GM18519 (cell line): ENCODE measurements at regions not wholly inside any gene's neighbourhood (a gene's known extent, or its start where the extent isn't known, plus 50 kb on each side); places are given as distances from the start of the nearest gene placed in this dataset.

Source experiments
- ATAC-seq: cut with Tn5 transposase; IDR thresholded peaks from one replicate; pipeline ENCODE4 v1.9.1; 2021; ENCODE audit warnings: mild to moderate bottlenecking, moderate library complexity; ENCODE audit not compliant: unreplicated experiment, low FRiP score

GRCh38 chr18:55775972-55776371 lies 188.0 kb upstream of the TCF4 start:
- ATAC-seq: no peak

DNA sequence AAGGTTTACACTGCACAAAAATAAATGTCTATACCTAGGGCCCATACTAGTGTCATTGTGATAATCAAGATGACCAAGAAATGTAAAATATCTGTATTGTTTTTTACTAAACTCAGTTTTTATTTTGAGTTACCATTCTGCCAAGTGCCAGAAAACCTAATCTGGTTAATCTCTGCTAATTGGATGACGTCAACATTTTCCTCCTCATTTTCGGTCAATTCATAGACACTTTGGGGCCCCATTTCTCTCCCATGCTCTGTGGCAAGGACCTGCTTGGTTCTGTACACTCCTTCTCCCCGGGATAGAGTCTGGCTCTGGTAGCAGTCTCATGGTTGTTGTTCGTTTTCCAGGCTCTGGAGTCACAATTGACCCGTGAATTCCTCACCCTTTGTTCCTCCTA lies 186.5 kb upstream of the TCF4 start:
- no peak for ATAC-seq

DNA sequence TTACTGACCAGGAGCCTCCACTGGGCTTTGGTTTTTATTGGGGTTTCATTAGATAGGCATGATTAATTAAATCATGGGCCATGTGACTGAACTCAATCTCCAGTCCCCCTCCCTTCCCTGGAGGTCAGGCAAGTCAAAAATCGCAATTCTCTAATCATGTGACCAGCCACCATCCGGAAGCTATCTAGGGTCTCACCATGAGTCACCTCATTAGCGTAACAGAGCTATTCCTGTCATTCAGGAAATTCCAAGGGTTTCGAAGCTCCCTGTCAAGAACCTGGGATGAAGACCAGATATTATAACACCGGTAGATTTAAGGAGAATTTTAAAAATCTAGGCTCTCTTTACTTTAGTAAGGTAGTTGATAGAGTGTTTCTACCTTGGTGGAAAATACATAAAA lies 180.3 kb upstream of the TCF4 start:
- ATAC-seq: no peak

- no peak for ATAC-seq
These were observed 176.4 kb upstream of the TCF4 start for GRCh38 chr18:55764386-55764785.

DNA sequence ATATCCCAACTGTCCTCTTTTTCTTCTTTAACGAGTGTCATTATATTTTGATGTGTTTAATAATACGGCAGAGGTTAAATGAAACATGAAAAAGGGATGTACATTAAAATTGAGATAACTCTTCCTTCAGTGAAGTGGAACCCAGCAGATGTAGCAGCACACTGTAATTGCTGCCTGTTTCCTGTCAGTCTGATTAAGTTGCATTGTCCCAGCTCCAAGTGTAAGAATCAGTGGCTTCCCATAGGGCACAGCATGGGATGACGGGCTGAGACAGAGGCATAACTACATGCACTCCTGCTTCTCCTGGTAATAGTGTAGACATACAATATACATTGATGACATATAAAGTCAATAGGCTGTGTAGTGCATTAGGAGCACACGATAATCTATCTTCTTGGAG lies 175.8 kb upstream of the TCF4 start:
- ATAC-seq: no peak

GRCh38 chr18:55763298-55763697 lies 175.3 kb upstream of the TCF4 start:
- ATAC-seq: no peak

GRCh38 chr18:55762424-55762823 lies 174.4 kb upstream of the TCF4 start:
- ATAC-seq: no peak

- ATAC-seq: no peak
These were observed 165.8 kb upstream of the TCF4 start for GRCh38 chr18:55753643-55754263.

DNA sequence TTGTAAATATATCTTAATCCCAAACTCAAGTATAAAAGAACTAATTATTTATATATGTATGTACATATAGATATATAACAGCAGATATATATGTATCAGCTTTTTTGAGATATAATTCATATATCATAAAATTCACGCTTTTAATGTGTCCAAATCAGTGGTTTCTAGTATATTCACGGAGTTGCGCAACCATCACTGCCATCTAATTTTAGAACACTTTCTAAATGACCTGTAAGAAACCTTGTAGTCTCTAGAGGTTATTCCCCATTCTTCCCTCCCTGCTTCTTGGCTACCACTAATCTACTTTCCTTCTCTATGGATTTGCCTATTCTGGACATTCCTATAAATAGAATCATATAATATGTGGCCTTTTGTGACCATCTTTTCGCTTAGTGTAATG lies 163.5 kb upstream of the TCF4 start:
- no peak for ATAC-seq

DNA sequence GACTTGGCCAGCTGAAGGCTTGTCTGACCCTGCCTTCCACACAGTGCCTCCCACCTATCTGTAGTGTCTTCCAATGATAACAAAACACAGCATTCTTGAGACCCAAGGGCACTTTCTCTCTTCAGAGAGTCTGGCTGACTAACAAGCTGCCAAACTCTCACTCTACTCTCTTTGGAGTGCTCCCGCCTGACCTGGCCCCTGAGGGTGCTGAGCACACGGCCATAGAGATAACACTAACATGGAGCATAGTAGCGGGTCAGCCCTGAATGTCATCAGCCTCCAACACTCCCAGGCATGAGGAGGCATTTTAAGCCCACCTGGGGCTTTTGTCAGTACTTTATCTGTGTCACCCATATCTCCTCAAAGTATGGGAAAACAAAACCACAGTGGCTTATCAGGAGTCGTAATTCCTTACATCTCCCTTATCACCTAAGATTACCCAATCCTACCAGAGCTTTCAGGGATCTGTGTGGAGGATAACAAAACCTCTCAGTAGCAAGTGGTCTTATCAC lies 160.3 kb upstream of the TCF4 start:
- no peak for ATAC-seq

DNA sequence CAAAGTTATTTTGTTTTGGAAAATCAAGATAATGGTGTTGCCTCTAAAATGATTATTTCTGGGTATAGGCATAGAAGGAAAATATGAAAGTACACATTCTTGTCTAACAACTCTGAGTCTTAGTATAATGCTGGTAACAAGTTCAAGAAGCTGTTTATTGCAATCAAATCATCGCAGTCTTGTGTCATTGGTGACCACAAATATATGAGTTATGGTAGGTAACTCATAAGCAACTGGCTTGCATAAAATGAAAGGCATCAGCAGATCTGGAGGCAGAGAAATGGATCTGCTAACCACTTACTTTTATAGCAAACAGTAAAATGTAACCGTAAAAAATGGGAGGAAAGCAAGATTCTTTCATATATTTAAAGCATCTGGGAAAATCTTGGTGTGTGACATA lies 156.2 kb upstream of the TCF4 start:
- no peak for ATAC-seq

DNA sequence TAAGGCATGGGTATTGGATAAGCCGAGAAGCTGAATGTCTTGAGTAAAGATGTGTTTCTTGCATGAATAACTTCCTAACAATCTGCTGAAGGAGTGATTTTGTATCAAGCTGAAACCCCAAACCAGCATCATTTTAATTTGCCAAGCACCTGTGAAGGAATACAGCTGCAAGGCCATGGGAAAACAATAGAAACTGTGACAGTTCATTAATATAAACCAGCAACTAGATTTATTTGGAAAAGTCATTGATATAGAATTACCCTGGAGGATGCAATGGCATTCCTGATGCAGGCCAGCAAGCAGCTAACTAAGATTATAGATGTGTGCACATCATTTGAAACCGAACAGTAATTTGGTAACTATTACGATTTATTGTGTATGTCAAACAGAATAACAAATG lies 155.7 kb upstream of the TCF4 start:
- no peak for ATAC-seq

- no peak for ATAC-seq
These were observed 155.1 kb upstream of the TCF4 start for GRCh38 chr18:55743133-55743532.

- ATAC-seq: no peak
These were observed 151.5 kb upstream of the TCF4 start for GRCh38 chr18:55739488-55739887.

GRCh38 chr18:55738483-55739114 lies 150.6 kb upstream of the TCF4 start:
- ATAC-seq: no peak

DNA sequence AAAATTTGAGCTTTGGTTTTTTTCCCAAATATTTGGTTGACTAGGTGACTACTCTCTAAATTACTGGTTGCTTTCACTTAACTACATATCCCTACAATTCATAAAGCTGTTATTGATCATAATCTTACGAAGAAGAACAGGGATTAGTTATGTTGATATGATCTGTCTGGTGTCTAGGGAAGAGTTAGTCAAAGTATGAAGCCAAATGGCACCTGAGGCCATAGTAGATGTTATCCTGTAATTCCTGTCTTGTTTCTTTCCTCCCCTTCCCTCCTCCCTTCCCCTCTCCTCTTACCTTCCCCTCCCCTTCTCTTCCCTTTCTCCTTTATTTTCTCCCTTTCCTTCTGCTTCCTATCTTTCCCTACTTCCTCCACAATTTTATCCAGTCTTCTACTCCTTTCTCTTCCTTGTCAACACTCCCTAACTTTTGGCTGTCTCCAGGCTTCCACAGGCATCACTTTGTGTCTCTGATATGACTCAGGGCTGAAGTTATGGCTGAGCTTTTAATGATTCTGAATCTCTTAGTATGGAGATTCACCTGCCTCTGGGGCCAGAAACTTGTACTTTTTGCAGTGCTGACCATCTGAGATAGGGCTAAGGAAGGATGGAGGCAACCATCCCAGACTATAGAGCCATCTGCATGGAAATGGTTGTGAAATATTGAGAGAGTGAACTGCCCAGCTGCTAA lies 149.9 kb upstream of the TCF4 start:
- no peak for ATAC-seq

GRCh38 chr18:55737266-55737665 lies 149.3 kb upstream of the TCF4 start:
- no peak for ATAC-seq

DNA sequence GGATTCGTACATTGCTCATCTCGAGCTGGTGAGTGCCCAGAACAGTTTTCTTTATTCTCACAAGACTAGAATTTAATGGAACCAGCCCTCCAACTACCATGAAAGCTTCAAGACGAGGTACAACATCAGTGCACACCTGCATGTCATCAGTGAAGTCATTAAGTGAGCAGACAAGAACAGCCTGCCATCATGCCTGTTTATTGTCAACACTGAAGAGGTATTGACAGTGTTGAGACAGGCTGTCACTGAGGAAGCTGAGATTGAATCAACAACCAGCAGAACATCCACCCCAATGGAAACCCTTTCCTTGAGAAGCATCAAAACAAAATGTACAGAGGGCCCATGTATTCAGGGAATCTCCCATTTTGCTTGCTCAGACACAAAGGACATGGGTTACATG lies 148.0 kb upstream of the TCF4 start:
- ATAC-seq: no peak

DNA sequence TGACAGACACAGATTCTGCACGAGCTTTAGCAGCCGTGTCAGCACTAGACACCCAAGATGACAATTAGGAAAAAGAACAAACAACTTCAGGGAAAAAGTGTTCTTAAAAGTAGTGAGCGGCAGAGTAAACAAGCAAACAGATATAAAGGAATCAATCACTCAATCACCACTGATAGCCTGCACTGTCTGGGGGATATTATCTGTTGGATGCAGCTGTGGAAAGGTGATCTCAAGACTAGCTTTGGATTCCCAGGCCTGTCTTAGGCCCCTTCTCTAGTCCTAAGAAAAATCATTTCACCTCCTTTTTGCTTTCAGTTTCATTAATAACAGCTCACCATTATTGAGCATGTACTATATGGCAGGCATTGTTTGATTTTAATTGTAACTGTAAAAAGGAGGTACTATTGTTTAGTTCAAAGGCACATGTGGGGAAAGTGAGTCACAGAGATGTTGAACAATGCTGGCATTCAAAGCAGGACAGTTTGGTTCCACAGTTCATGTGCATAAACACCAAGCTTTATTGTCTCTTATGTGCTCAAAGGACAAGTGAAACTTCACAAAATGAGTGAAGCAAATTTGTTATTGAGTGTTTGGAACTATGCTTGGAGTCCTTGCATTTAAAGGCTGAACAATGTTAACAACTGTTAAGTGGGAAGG lies 147.3 kb upstream of the TCF4 start:
- no peak for ATAC-seq

DNA sequence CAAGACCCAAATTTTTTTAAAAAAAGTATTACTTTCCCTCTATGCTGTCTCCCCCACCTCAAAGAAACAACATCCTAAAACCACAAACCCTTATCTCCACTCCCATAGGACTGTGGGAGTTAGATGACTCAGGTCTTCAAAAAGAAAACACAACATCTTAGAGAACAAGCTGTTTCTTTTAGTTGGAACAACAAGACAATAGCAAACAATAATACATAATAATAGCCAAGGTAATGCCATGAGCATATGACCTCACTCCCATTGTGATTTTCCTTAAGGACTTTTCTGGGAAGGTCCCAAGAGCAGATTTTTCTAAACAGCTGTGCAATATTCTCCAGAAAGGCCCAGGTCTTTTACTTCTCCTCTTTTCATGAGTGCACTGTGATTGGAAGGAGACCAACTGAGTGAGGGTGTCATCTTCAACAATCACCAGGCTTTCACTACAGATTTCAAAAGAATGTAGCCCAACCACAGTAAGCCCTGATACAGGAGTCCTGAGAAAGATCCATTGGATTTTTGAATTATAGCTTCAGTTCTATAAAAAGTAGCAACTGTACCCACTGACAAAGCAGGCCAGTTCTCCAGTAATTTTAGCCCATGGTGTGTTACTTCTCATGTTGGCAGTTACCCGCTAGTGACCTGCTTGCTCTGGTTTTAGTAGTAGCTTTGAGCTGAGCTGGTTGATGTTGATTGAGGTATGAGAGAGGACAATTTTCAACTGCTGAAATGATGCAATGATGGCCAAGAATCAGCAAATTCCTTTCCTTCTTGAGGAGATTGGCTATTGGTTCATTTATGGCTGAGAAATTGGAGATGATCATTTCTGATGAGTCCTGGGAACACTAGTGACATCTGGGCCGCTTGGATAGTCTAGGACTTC lies 144.5 kb upstream of the TCF4 start:
- ATAC-seq: no peak
